ENCODE measurements at regions not wholly inside any gene's neighbourhood (a gene's known extent, or its start where the extent isn't known, plus 50 kb on each side); places are given as distances from the start of the nearest gene placed in this dataset.

DNA sequence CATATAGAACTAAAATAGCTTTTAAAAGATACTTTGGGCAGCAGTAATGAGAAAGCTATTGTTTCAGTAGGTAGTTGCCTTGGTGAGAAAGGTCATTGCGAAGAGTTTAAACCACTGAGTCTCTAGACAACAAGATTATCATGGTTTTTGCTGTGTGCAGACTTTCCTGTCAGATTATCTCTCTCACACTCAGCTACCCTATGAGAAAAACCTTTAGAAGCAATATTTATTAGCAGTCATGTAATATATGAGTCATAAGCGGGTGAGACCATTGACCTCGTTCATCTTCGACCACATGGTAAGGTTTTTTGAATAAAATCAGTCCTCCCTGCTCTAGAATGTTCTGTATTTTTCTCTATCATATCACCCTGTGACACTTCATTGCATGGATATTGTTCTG lies 59.9 kb downstream of the GPR65 start:
- no peak overlapping the region for H3K4me3 ChIP-seq (ENCODE audit: low read depth, low read length)
- ChIA-PET POLR2A (no interaction called here), CTCF (no interaction called here)
- no peak for DNase-seq (ENCODE audit: low read depth, low spot score)
- TF ChIP-seq, protein P1, sequence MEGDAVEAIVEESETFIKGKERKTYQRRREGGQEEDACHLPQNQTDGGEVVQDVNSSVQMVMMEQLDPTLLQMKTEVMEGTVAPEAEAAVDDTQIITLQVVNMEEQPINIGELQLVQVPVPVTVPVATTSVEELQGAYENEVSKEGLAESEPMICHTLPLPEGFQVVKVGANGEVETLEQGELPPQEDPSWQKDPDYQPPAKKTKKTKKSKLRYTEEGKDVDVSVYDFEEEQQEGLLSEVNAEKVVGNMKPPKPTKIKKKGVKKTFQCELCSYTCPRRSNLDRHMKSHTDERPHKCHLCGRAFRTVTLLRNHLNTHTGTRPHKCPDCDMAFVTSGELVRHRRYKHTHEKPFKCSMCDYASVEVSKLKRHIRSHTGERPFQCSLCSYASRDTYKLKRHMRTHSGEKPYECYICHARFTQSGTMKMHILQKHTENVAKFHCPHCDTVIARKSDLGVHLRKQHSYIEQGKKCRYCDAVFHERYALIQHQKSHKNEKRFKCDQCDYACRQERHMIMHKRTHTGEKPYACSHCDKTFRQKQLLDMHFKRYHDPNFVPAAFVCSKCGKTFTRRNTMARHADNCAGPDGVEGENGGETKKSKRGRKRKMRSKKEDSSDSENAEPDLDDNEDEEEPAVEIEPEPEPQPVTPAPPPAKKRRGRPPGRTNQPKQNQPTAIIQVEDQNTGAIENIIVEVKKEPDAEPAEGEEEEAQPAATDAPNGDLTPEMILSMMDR (IDR thresholded peaks at IDR 0.05; ENCODE audit: insufficient read depth, low read length, missing control alignments) = no peak

DNA sequence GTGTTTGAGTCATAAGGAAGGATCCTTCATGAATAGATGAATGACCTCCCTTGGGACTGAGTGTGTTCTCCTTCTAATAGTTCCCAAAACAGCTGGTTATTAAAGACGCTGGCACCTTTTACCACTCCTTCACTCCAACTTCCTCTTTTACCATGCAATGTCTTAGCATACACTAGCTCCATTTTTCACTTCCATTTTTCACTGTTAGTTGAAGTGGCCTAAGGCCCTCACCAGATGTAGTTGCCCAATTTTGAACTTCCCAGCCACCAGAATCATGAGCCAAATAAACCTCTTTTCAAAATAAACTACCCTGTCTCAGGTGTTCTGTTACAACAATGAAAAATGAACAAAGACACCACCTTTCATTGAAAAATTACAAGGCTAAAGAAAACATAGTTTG lies 64.7 kb downstream of the GPR65 start:
- POLR2A ChIA-PET = no interaction called here
- TF ChIP-seq, protein P1 (IDR thresholded peaks at IDR 0.05; ENCODE audit: insufficient read depth, low read length, missing control alignments) = no peak
- H3K4me3 ChIP-seq (ENCODE audit: low read depth, low read length) = no peak overlapping the region
- CTCF ChIA-PET = no interaction called here
- no peak for DNase-seq (ENCODE audit: low read depth, low spot score)

DNA sequence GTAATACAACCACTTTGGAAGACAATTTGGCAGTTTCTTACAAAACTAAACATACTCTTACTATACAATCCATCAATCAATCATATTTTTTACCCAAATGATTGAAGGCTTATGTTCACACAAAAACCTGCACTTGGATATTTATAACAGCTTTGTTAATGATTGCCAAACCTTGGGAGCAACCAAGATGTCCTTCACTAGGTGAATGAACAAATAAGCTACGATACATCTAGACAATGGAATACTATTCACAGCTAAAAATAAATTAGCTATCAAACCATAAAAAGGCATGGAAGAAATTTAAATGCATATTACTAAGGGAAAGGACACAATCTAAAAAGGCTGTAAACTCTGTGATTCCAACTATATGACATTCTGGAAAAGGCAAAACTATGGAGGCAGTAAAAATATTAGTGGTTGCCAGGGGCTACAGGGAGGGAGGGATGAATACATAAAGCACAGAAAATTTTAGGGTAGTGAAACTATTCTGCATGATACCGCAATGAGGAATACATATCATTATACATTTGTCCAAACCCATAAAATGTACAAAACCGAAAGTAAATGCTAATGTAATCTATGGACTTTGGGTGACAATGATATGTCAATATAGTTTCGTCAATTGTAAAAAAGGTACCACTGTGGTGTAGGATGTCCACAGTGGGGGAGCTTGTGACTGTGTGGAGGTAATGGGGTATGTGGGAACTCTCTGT lies 70.5 kb downstream of the GPR65 start:
- TF ChIP-seq, protein P1 (IDR thresholded peaks at IDR 0.05; ENCODE audit: insufficient read depth, low read length, missing control alignments) = no peak
- ChIA-PET CTCF (no interaction called here), POLR2A (no interaction called here)
- DNase-seq (ENCODE audit: low read depth, low spot score) = no peak
- H3K4me3 ChIP-seq (ENCODE audit: low read depth, low read length) = no peak overlapping the region

DNA sequence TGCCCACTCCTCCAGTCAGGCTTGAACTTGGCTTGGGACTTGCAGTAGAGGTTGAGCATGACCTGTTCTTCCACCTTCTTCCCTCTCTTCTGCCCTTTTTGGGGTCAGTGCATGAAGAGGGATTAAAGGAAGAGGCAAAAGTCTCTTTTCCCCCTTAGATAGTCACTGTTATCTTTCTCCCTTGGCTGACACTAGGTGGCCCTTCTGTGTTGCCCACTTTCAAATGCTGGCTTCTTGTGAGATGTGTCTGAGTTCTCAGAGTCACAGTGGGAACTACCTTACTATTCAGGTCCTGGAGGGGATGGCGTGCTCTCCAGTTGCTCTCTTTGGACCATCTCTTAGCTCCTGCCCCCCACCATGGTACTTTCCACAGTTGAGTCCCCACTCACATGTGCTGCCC lies 73.6 kb downstream of the GPR65 start:
- ChIA-PET CTCF (no interaction called here), POLR2A (no interaction called here)
- TF ChIP-seq, protein P1 (IDR thresholded peaks at IDR 0.05; ENCODE audit: insufficient read depth, low read length, missing control alignments) = no peak
- no peak for DNase-seq (ENCODE audit: low read depth, low spot score)
- H3K4me3 ChIP-seq (ENCODE audit: low read depth, low read length) = no peak overlapping the region

DNA sequence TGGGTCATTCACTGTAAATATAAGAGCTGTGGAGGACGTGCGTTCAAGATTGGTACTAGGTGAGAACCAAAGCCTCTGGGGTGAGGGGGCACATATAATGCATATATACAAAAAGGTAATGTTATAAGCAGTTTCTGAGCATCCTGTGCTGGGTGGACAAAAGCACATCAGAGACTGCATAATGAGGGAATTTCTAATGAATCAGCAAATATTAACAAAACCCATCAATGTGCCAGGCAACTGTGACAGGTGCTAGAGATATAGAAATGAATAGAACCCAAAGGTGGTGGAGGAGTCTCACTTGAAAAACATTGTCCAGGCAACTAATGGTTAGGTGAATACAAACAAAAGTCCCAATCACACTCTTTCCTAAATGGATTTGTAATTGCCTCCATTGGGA lies 74.7 kb downstream of the GPR65 start:
- ChIA-PET POLR2A (no interaction called here), CTCF (no interaction called here)
- TF ChIP-seq, protein P1 (IDR thresholded peaks at IDR 0.05; ENCODE audit: insufficient read depth, low read length, missing control alignments) = no peak
- DNase-seq (ENCODE audit: low read depth, low spot score) = no peak
- H3K4me3 ChIP-seq (ENCODE audit: low read depth, low read length) = no peak overlapping the region

DNA sequence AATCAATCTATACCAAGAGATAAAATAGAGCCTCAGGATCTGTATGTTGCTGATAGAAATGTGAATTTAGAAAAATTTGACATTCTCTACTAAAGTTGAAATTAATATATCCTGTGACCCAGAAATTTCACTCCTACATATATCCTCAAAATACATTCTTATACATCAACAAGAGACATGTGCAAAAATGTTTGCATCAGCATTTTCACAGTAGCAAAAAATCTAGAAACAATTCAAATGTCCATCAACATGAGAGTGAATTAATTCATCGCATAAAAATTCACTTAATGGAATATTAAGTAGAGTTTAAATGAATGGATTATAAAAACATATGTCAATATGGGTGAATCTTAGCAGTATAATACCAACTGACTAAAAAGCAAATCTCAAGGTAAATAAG lies 80.8 kb downstream of the GPR65 start:
- DNase-seq (ENCODE audit: low read depth, low spot score) = no peak
- ChIA-PET POLR2A (no interaction called here), CTCF (no interaction called here)
- H3K4me3 ChIP-seq (ENCODE audit: low read depth, low read length) = no peak overlapping the region
- TF ChIP-seq, protein P1 (IDR thresholded peaks at IDR 0.05; ENCODE audit: insufficient read depth, low read length, missing control alignments) = no peak
